SHP77 (cell line): ENCODE measurements at regions not wholly inside any gene's neighbourhood (a gene's known extent, or its start where the extent isn't known, plus 50 kb on each side); places are given as distances from the start of the nearest gene placed in this dataset.

ENCODE experiments used
- DNase-seq, 2 experiments: peaks; one replicate each; lab custom pipeline; 2025; lab: John Stamatoyannopoulos, UW

- DNase-seq = no peak
Observed at GRCh38 chr20:39216195-39216594, 254.1 kb downstream of the DHX35 start.

GRCh38 chr20:39214828-39215227 is 252.7 kb downstream of the DHX35 start:
- DNase-seq = no peak

GRCh38 chr20:39213476-39214145 is 251.5 kb downstream of the DHX35 start:
- DNase-seq = no peak

- DNase-seq = no peak
Observed at GRCh38 chr20:39211060-39211748, 249.1 kb downstream of the DHX35 start.

- DNase-seq = no peak
Observed at GRCh38 chr20:39210341-39211036, 248.3 kb downstream of the DHX35 start.

GRCh38 chr20:39206899-39207564 is 244.9 kb downstream of the DHX35 start:
- no peak for DNase-seq

- DNase-seq = no peak
Observed at GRCh38 chr20:39195582-39196021, 233.5 kb downstream of the DHX35 start.

- no peak for DNase-seq
Observed at GRCh38 chr20:39190666-39191570, 228.8 kb downstream of the DHX35 start.

- DNase-seq = no peak
Observed at GRCh38 chr20:39188266-39188765, 226.2 kb downstream of the DHX35 start.

GRCh38 chr20:39181490-39181889 is 219.3 kb downstream of the DHX35 start:
- DNase-seq = no peak

- DNase-seq = no peak
Observed at GRCh38 chr20:39176457-39176856, 214.3 kb downstream of the DHX35 start.

- DNase-seq = no peak
Observed at GRCh38 chr20:39170896-39171463, 208.8 kb downstream of the DHX35 start.

GRCh38 chr20:39165099-39165498 is 203.0 kb downstream of the DHX35 start:
- no peak for DNase-seq

GRCh38 chr20:39164642-39165041 is 202.5 kb downstream of the DHX35 start:
- no peak for DNase-seq

- DNase-seq = no peak
Observed at GRCh38 chr20:39163993-39164392, 201.8 kb downstream of the DHX35 start.

GRCh38 chr20:39161900-39162299 is 199.8 kb downstream of the DHX35 start:
- DNase-seq = no peak

GRCh38 chr20:39155971-39156370 is 193.8 kb downstream of the DHX35 start:
- DNase-seq = no peak

- no peak for DNase-seq
Observed at GRCh38 chr20:39152742-39153141, 190.6 kb downstream of the DHX35 start.

- DNase-seq = no peak
Observed at GRCh38 chr20:39152126-39152525, 190.0 kb downstream of the DHX35 start.

- DNase-seq = no peak
Observed at GRCh38 chr20:39150501-39150900, 188.4 kb downstream of the DHX35 start.

GRCh38 chr20:39146394-39146793 is 184.2 kb downstream of the DHX35 start:
- no peak for DNase-seq
